Astrocyte (in vitro differentiated cells and primary cell): ENCODE measurements at regions not wholly inside any gene's neighbourhood (a gene's known extent, or its start where the extent isn't known, plus 50 kb on each side); places are given as distances from the start of the nearest gene placed in this dataset.

ENCODE experiments used
- DNase-seq: peaks from one replicate; pipeline ENCODE4 v3.0.0-alpha.2; 2010; ENCODE audit warnings: low read depth
- FAIRE-seq: peaks from 2 replicates; lab custom pipeline; 2011; peaks lifted over from hg19 to GRCh38; lab: Jason Lieb, UNC
- H2AFZ ChIP-seq: 2 replicates; pipeline ENCODE4 v1.6.0; 2012; ENCODE audit warnings: low read depth, low read length, inconsistent platforms
- H3K27ac ChIP-seq: 2 replicates; pipeline ENCODE4 v1.5.1; 2011; ENCODE audit warnings: low read depth, low read length, inconsistent platforms
- H3K27me3 ChIP-seq: 2 replicates; pipeline ENCODE4 v1.6.0; 2011; ENCODE audit warnings: low read length, inconsistent platforms; ENCODE audit not compliant: insufficient read depth
- H3K36me3 ChIP-seq: 2 replicates; pipeline ENCODE4 v1.5.1; 2011; ENCODE audit warnings: low read length, inconsistent platforms; ENCODE audit not compliant: insufficient read depth
- H3K4me1 ChIP-seq: 2 replicates; pipeline ENCODE4 v1.5.1; 2011; ENCODE audit warnings: low read length, inconsistent platforms; ENCODE audit not compliant: insufficient read depth
- H3K4me2 ChIP-seq: 2 replicates; pipeline ENCODE4 v1.6.0; 2012; ENCODE audit warnings: low read length, inconsistent platforms
- H3K4me3 ChIP-seq: 2 replicates; pipeline ENCODE4 v1.5.1; 2011; ENCODE audit warnings: low read depth, mild to moderate bottlenecking, low read length, inconsistent platforms; ENCODE audit not compliant: insufficient read depth
- H3K79me2 ChIP-seq: 2 replicates; pipeline ENCODE4 v1.6.0; 2012; ENCODE audit warnings: mild to moderate bottlenecking, low read length, inconsistent platforms; ENCODE audit not compliant: insufficient read depth
- H3K9ac ChIP-seq: 2 replicates; pipeline ENCODE4 v1.6.0; 2012; ENCODE audit warnings: mild to moderate bottlenecking, low read length, inconsistent platforms
- H3K9me3 ChIP-seq: 2 replicates; pipeline ENCODE4 v1.5.1; 2012; ENCODE audit warnings: low read depth, mild to moderate bottlenecking, low read length, inconsistent platforms; ENCODE audit not compliant: insufficient read depth
- H4K20me1 ChIP-seq: 2 replicates; pipeline ENCODE4 v1.6.0; 2012; ENCODE audit warnings: low read length, inconsistent platforms; ENCODE audit not compliant: insufficient read depth
- H3K27ac Mint-ChIP-seq: one replicate; pipeline ENCODE4 v1.8.0; 2021; ENCODE audit warnings: mild to moderate bottlenecking, mixed read lengths; ENCODE audit not compliant: unreplicated experiment
- H3K27me3 Mint-ChIP-seq: one replicate; pipeline ENCODE4 v1.8.0; 2021; ENCODE audit warnings: low read depth, mixed read lengths; ENCODE audit not compliant: unreplicated experiment
- H3K36me3 Mint-ChIP-seq: one replicate; pipeline ENCODE4 v1.8.0; 2021; ENCODE audit warnings: low read depth, mixed read lengths; ENCODE audit not compliant: unreplicated experiment
- H3K4me1 Mint-ChIP-seq: one replicate; pipeline ENCODE4 v1.8.0; 2021; ENCODE audit warnings: low read depth, mixed read lengths; ENCODE audit not compliant: unreplicated experiment
- H3K4me3 Mint-ChIP-seq: one replicate; pipeline ENCODE4 v1.8.0; 2021; ENCODE audit warnings: mild to moderate bottlenecking, moderate library complexity, mixed read lengths; ENCODE audit not compliant: unreplicated experiment
- H3K9me3 Mint-ChIP-seq: one replicate; pipeline ENCODE4 v1.8.0; 2021; ENCODE audit warnings: mild to moderate bottlenecking, mixed read lengths; ENCODE audit not compliant: unreplicated experiment
- CTCF ChIP-seq: IDR thresholded peaks from 2 replicates; pipeline ENCODE4 v1.5.1; 2011; ENCODE audit warnings: low read depth, mild to moderate bottlenecking, inconsistent platforms, low read length, moderate library complexity; ENCODE audit not compliant: insufficient read depth
- EZH2 ChIP-seq: IDR thresholded peaks from 2 replicates; pipeline ENCODE4 v1.6.1; 2012; ENCODE audit warnings: mild to moderate bottlenecking, low read length, inconsistent platforms; ENCODE audit not compliant: insufficient read depth

GRCh38 chr10:129272866-129273650, 194.0 kb upstream of the MGMT start:
- Histone ChIP-seq H3K4me1 (no peaks in the 10 kb centered on the region), H3K9ac (no peak overlapping the region), H3K27me3 (no peaks in the 10 kb centered on the region), H3K27ac (no peak overlapping the region), H3K9me3 (peaks cover 10% of the 10 kb centered on the region), H3K4me3 (no peak overlapping the region), H3K4me2 (no peak overlapping the region), H2AFZ (no peak overlapping the region), H3K79me2 (no peaks in the 10 kb centered on the region), H3K36me3 (no peaks in the 10 kb centered on the region), H4K20me1 (no peaks in the 10 kb centered on the region)
- Mint-ChIP-seq H3K27ac (no peak overlapping the region), H3K36me3 (no peaks in the 10 kb centered on the region), H3K4me1 (no peaks in the 10 kb centered on the region), H3K27me3 (peaks cover 5% of the 10 kb centered on the region), H3K9me3 (no peaks in the 10 kb centered on the region), H3K4me3 (no peak overlapping the region)
- DNase-seq (no peak), FAIRE-seq (no peak)
- TF ChIP-seq CTCF (no peak), EZH2 (no peak)

- no peak overlapping the region for H3K27ac ChIP-seq
- H3K27me3 ChIP-seq, result no peaks in the 10 kb centered on the region
- no peaks in the 10 kb centered on the region for H3K4me1 ChIP-seq
- no peak overlapping the region for H3K27ac Mint-ChIP-seq
- no peaks in the 10 kb centered on the region for H3K36me3 Mint-ChIP-seq
- no peak for FAIRE-seq
- H3K9me3 ChIP-seq, result peaks cover 10% of the 10 kb centered on the region
- H4K20me1 ChIP-seq, result no peaks in the 10 kb centered on the region
- H2AFZ ChIP-seq, result no peak overlapping the region
- no peaks in the 10 kb centered on the region for H3K9me3 Mint-ChIP-seq
- H3K9ac ChIP-seq, result no peak overlapping the region
- peaks cover 5% of the 10 kb centered on the region for H3K27me3 Mint-ChIP-seq
- no peak for DNase-seq
- no peak overlapping the region for H3K4me3 ChIP-seq
- H3K4me2 ChIP-seq, result no peak overlapping the region
- TF ChIP-seq CTCF (no peak), EZH2 (no peak)
- H3K36me3 ChIP-seq, result no peaks in the 10 kb centered on the region
- H3K79me2 ChIP-seq, result no peaks in the 10 kb centered on the region
- H3K4me1 Mint-ChIP-seq, result no peaks in the 10 kb centered on the region
- H3K4me3 Mint-ChIP-seq, result no peak overlapping the region
These were observed 193.2 kb upstream of the MGMT start for GRCh38 chr10:129273860-129274259.

- H2AFZ ChIP-seq, result no peak overlapping the region
- no peak for TF ChIP-seq CTCF
- TF ChIP-seq EZH2, result no peak
- no peaks in the 10 kb centered on the region for H3K9me3 Mint-ChIP-seq
These were observed 192.1 kb upstream of the MGMT start for GRCh38 chr10:129274748-129275474.

More at GRCh38 chr10:129274748-129275474, 192.1 kb upstream of the MGMT start:
- Histone ChIP-seq H3K4me3 (no peak overlapping the region), H3K9ac (no peak overlapping the region), H3K79me2 (no peaks in the 10 kb centered on the region), H3K36me3 (no peaks in the 10 kb centered on the region), H3K4me1 (no peaks in the 10 kb centered on the region), H3K4me2 (no peak overlapping the region), H3K27me3 (no peaks in the 10 kb centered on the region), H4K20me1 (no peaks in the 10 kb centered on the region), H3K9me3 (peaks cover 10% of the 10 kb centered on the region), H3K27ac (no peak overlapping the region)
- H3K4me3 Mint-ChIP-seq, result no peak overlapping the region
- H3K36me3 Mint-ChIP-seq, result no peaks in the 10 kb centered on the region
- no peaks in the 10 kb centered on the region for H3K4me1 Mint-ChIP-seq
- no peak for FAIRE-seq
- DNase-seq, result no peak
- H3K27ac Mint-ChIP-seq, result no peak overlapping the region
- H3K27me3 Mint-ChIP-seq, result peaks cover 5% of the 10 kb centered on the region
